ENCODE measurements at regions not wholly inside any gene's neighbourhood (a gene's known extent, or its start where the extent isn't known, plus 50 kb on each side); places are given as distances from the start of the nearest gene placed in this dataset.

DNA sequence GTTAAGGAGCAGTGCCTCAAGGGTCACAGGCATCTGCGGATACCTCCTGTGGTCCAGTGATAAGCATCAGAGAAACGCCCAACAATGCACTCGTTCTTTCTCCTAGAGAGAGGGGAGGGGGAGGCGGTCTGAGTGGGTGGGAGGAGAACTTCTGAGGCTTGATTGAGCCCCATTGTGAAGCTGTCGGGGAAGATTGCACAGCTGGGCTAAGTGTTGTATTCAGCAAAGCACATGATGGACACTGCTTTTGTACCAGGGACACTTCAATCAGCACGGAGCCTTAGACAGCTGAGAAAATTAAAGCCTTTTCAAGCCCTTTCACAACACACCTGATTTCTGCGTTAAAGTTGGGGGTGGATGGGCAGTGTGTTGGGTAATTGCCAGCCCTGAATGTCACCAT lies 230.3 kb upstream of the GHITM start:
- H3K27me3 Mint-ChIP-seq (ENCODE audit: insufficient read depth): no peaks in the 10 kb centered on the region
- TF ChIP-seq, protein P1, sequence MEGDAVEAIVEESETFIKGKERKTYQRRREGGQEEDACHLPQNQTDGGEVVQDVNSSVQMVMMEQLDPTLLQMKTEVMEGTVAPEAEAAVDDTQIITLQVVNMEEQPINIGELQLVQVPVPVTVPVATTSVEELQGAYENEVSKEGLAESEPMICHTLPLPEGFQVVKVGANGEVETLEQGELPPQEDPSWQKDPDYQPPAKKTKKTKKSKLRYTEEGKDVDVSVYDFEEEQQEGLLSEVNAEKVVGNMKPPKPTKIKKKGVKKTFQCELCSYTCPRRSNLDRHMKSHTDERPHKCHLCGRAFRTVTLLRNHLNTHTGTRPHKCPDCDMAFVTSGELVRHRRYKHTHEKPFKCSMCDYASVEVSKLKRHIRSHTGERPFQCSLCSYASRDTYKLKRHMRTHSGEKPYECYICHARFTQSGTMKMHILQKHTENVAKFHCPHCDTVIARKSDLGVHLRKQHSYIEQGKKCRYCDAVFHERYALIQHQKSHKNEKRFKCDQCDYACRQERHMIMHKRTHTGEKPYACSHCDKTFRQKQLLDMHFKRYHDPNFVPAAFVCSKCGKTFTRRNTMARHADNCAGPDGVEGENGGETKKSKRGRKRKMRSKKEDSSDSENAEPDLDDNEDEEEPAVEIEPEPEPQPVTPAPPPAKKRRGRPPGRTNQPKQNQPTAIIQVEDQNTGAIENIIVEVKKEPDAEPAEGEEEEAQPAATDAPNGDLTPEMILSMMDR (IDR thresholded peaks at IDR 0.05): no peak
- H3K27ac Mint-ChIP-seq: no peak overlapping the region
- no peaks in the 10 kb centered on the region for H3K36me3 Mint-ChIP-seq (ENCODE audit: low read depth)
- no peak overlapping the region for H3K4me3 Mint-ChIP-seq
- no peak for DNase-seq
- no peaks in the 10 kb centered on the region for H3K4me1 Mint-ChIP-seq (ENCODE audit: low read depth)
- peaks cover 50% of the 10 kb centered on the region for H3K9me3 Mint-ChIP-seq

DNA sequence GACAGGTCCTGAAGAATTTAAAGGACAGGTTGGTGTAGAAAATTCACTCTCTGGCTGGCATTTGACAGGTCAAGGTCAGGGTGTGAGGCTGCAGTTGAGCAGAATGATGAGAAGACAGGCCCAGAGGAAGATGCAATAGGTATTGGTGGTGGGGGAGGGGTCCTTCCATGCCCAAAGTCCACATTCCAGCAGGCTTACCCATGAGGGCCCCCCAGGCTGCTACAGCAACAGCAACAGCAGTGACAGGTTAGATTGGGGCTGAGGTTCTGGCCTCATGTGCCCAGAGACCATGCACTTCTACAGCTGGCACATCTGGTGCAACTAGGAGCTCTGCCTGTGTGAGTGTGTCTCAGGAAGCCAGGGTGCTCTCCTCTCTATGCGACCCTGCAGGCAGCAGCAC lies 223.5 kb upstream of the GHITM start:
- no peaks in the 10 kb centered on the region for H3K4me1 Mint-ChIP-seq (ENCODE audit: low read depth)
- TF ChIP-seq, protein P1 (IDR thresholded peaks at IDR 0.05): no peak
- DNase-seq: no peak
- H3K36me3 Mint-ChIP-seq (ENCODE audit: low read depth): no peaks in the 10 kb centered on the region
- H3K27me3 Mint-ChIP-seq (ENCODE audit: insufficient read depth): no peaks in the 10 kb centered on the region
- no peak overlapping the region for H3K4me3 Mint-ChIP-seq
- peaks cover 47% of the 10 kb centered on the region for H3K9me3 Mint-ChIP-seq
- no peak overlapping the region for H3K27ac Mint-ChIP-seq

DNA sequence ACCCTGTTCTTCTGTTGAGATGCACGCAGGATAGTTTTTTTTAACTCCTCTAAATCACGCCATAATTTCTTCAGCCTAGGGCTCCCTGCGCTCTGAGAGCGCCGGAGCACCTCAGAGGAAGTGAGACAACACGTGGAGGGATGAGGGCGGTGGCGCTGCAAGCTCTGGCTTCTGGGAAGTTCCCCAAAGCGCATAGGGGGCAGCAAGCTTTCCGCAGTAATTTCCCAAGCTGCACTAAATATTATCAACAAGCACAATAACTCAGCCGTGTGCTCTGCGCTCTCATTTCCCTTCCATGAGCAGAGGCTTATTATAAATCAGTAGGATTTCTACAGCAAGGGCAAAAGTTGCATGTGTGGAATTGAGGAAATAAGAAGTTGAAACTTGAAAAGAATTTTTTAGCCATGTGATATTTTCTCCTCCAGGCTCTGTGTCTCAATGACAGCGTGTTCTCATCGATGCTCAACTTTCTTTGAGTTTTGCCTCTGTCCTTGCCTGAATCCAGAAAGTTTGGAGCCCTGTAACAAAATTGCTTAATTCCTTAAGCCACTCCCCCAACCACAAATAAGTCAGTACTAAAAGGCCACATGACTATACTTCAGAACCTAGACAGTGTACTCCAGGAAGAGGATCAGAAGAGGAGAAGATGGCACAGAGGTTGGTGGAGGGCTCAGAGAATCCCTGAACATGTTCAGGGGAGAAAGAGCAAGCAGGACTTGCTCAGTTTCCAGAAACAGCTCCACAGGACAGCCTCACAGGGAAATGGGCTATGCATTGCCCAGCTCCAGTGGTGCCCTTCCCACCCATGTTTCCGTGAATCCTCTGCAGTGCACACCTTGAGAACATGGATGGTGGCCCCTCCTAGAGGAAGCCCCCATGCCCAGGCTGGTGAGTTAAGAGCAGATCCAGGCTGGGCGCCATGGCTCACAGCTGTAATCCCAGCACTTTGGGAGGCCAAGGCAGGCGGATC lies 221.5 kb upstream of the GHITM start:
- no peaks in the 10 kb centered on the region for H3K36me3 Mint-ChIP-seq (ENCODE audit: low read depth)
- DNase-seq: no peak
- H3K27ac Mint-ChIP-seq: no peak overlapping the region

DNA sequence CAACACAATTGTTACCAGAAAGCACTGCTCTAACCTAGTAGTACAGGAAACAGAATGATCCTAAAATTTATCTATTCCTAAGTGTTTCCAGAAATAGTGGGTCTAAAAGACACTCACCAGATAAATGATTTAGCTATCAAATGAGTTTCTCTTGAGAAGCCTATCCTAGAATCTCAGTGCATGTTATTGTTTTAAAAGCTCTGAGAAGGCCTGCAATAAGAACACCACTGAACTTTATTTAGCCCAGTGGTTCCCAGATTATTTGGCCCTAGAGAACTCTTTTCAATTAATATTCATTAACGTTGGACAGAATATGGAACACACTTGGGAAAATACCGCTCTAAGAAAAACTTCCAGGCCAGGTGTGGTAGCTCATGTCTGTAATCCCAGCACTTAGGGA lies 220.1 kb upstream of the GHITM start:
- no peak for DNase-seq
- Mint-ChIP-seq H3K36me3 (ENCODE audit: low read depth) (no peaks in the 10 kb centered on the region), H3K4me3 (no peak overlapping the region), H3K27ac (no peak overlapping the region), H3K27me3 (ENCODE audit: insufficient read depth) (no peaks in the 10 kb centered on the region; the same call in 1 of the 2 replicates), H3K4me1 (ENCODE audit: low read depth) (no peaks in the 10 kb centered on the region), H3K9me3 (peaks cover 30% of the 10 kb centered on the region)
- TF ChIP-seq, protein P1 (IDR thresholded peaks at IDR 0.05): no peak

More for the DNA sequence above, 221.5 kb upstream of the GHITM start:
- TF ChIP-seq, protein P1 (IDR thresholded peaks at IDR 0.05): no peak
- peaks cover 34% of the 10 kb centered on the region for H3K9me3 Mint-ChIP-seq
- no peaks in the 10 kb centered on the region for H3K27me3 Mint-ChIP-seq (ENCODE audit: insufficient read depth)
- no peaks in the 10 kb centered on the region for H3K4me1 Mint-ChIP-seq (ENCODE audit: low read depth)
- no peak overlapping the region for H3K4me3 Mint-ChIP-seq

DNA sequence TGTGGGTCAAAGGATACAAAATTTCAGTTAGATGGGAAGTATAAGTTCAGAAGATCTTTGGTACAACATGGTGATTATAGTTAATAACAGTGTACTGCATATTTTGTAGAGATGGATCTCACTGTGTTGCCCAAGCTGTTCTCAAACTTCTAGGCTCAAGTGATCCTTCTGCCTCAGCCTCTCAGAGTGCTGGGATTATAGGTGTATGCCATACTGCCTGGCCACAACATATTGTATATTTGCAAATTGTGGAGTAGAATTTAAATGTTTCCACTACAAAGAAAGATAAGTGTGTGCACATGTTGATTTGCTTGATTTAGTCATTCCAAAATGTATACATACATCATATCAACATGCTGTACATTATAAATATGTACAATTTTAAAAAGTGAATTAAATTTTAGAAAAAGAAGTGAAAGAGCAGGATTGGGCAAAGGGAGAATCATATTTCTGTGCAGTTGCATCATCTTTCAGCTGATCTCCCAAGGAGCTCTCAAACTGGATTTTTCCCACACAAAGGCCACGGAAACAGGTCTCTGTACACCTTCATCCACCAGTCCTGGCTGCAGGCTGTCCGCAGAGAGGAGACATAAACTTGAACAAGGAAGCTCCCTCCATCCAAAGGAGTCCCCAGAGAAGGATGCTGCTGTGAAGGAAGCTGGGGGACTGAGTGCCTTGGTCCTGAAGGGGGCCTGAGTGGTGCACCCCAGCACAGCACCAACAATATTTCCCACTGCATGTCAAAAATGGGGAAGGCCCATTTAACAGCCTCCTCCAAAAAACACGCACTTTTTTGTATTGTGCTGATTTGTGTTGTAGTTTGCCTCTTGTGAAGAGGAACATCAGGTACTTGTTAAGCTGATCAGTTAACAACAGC lies 217.1 kb upstream of the GHITM start:
- TF ChIP-seq, protein P1 (IDR thresholded peaks at IDR 0.05): no peak
- DNase-seq: no peak
- H3K9me3 Mint-ChIP-seq: peaks cover 18% of the 10 kb centered on the region
- H3K27me3 Mint-ChIP-seq (ENCODE audit: insufficient read depth): no peaks in the 10 kb centered on the region; the same call in 1 of the 2 replicates
- no peak overlapping the region for H3K4me3 Mint-ChIP-seq
- no peaks in the 10 kb centered on the region for H3K36me3 Mint-ChIP-seq (ENCODE audit: low read depth)
- H3K27ac Mint-ChIP-seq: no peak overlapping the region
- no peaks in the 10 kb centered on the region for H3K4me1 Mint-ChIP-seq (ENCODE audit: low read depth)
